Rectal smooth muscle tissue (tissue), 1 donor: ENCODE measurements at regions not wholly inside any gene's neighbourhood (a gene's known extent, or its start where the extent isn't known, plus 50 kb on each side); places are given as distances from the start of the nearest gene placed in this dataset.

ENCODE experiments used
- H3K27ac ChIP-seq: one replicate; pipeline ENCODE4 v1.7.0; 2013; ENCODE audit warnings: low read depth, low read length, inconsistent platforms
- H3K27me3 ChIP-seq: one replicate; pipeline ENCODE4 v1.7.0; 2013; ENCODE audit warnings: low read length; ENCODE audit not compliant: control insufficient read depth, insufficient read depth
- H3K36me3 ChIP-seq: one replicate; pipeline ENCODE4 v1.7.0; 2013; ENCODE audit warnings: low read length; ENCODE audit not compliant: control insufficient read depth, insufficient read depth
- H3K4me1 ChIP-seq: one replicate; pipeline ENCODE4 v1.7.0; 2013; ENCODE audit warnings: low read length; ENCODE audit not compliant: control insufficient read depth, insufficient read depth
- H3K4me3 ChIP-seq: one replicate; pipeline ENCODE4 v1.7.0; 2013; ENCODE audit warnings: low read length
- H3K9ac ChIP-seq: one replicate; pipeline ENCODE4 v1.7.0; 2013; ENCODE audit warnings: low read length

GRCh38 chr3:94431876-94432570 lies 369.2 kb downstream of the NSUN3 start:
- H3K27me3 ChIP-seq: no peaks in the 10 kb centered on the region
- H3K27ac ChIP-seq: no peak overlapping the region
- H3K4me3 ChIP-seq: no peak overlapping the region
- H3K9ac ChIP-seq: no peak overlapping the region
- H3K36me3 ChIP-seq: no peaks in the 10 kb centered on the region
- H3K4me1 ChIP-seq: no peaks in the 10 kb centered on the region

DNA sequence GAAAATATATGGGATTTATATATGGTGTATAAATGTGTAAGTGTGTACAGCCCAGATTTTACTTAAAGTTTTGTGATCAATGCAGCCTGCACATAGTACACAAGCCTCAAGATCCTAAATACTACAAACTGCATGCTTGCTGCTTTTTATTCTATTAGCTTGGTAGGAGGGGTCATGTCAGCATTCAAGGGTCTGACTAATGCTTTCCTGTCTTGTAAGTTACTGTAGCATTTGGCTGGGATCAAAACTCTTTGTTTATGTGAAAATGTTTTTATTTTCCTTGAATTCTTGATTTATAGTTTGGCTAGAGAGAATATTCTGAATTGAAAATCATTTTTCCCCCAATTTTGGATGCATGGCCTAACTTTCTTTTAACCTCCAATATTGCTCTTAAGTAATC lies 370.9 kb downstream of the NSUN3 start:
- H3K4me1 ChIP-seq: no peaks in the 10 kb centered on the region
- H3K9ac ChIP-seq: no peak overlapping the region
- no peaks in the 10 kb centered on the region for H3K27me3 ChIP-seq
- no peak overlapping the region for H3K4me3 ChIP-seq
- H3K27ac ChIP-seq: no peak overlapping the region
- no peaks in the 10 kb centered on the region for H3K36me3 ChIP-seq

GRCh38 chr3:94440767-94441493 lies 378.1 kb downstream of the NSUN3 start:
- Histone ChIP-seq H3K4me3 (no peak overlapping the region), H3K4me1 (peaks cover 4% of the 10 kb centered on the region), H3K36me3 (no peaks in the 10 kb centered on the region), H3K27ac (no peak overlapping the region), H3K27me3 (no peaks in the 10 kb centered on the region), H3K9ac (no peak overlapping the region)

DNA sequence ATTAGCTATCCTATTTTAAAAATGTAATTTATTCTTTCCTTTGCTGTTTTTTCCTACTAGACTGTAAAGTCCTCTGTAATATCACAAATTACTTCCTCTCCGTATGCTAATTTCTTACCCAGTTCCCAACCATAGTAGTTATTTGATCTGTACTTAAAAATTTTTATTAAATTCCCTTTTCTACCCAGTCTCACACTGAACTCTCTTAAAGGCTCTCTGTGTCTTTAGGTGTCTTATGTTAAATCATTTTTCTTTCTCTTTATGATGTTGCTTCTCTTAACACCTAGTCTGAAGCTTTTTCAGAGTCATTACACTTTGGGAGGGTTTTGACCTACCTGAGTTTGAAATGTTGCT lies 378.6 kb downstream of the NSUN3 start:
- H3K9ac ChIP-seq: no peak overlapping the region
- H3K36me3 ChIP-seq: no peaks in the 10 kb centered on the region
- H3K27ac ChIP-seq: no peak overlapping the region
- H3K4me1 ChIP-seq: peaks cover 4% of the 10 kb centered on the region
- H3K4me3 ChIP-seq: no peak overlapping the region
- no peaks in the 10 kb centered on the region for H3K27me3 ChIP-seq

GRCh38 chr3:94453864-94454263 lies 391.0 kb downstream of the NSUN3 start:
- Histone ChIP-seq H3K36me3 (no peaks in the 10 kb centered on the region), H3K9ac (no peak overlapping the region), H3K27ac (no peak overlapping the region), H3K4me3 (no peak overlapping the region), H3K4me1 (no peaks in the 10 kb centered on the region), H3K27me3 (no peaks in the 10 kb centered on the region)

DNA sequence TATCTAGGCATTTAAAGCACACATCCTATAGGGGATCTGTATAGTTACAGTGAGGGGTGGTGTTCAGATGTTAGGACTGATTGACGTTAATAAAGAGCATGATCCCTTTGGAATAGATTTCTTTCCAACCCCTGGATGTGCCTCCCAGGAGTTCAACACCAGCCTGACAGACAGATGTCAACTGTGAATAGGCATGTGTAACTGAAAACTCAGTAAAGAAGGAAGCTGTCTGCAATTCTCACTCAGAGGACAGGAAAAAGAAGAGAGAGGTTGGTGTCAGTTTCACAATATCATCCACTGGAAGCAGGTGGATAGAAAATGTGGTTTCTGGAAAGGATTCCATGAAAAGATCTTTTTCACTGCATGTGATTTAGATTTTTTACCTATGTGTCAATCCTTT lies 396.3 kb downstream of the NSUN3 start:
- Histone ChIP-seq H3K36me3 (no peaks in the 10 kb centered on the region), H3K9ac (no peak overlapping the region), H3K4me3 (no peak overlapping the region), H3K27me3 (no peaks in the 10 kb centered on the region), H3K27ac (no peak overlapping the region), H3K4me1 (no peaks in the 10 kb centered on the region)

DNA sequence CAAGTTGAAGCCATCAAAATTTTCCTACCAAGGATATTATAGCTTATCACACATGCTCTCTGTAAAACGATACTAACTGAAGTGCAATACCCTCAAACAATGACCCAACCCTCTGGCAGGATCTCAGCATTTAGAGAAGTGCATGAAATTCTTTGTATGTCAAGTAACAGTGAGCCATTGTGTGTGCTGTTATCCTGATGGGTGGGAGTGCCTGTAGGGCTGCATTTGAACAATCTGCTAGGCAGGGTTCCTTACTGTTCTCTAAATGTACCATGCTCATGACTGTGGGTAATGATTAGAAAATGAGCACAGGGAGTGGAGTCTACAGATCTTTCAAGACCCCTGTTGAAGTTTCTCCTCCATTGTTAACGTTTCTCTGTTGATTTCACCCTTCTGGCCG lies 398.1 kb downstream of the NSUN3 start:
- no peak overlapping the region for H3K9ac ChIP-seq

GRCh38 chr3:94462931-94463330 lies 400.1 kb downstream of the NSUN3 start:
- no peaks in the 10 kb centered on the region for H3K4me1 ChIP-seq
- no peaks in the 10 kb centered on the region for H3K27me3 ChIP-seq
- H3K36me3 ChIP-seq: no peaks in the 10 kb centered on the region
- no peak overlapping the region for H3K9ac ChIP-seq
- no peak overlapping the region for H3K4me3 ChIP-seq
- H3K27ac ChIP-seq: no peak overlapping the region

More for the DNA sequence above, 398.1 kb downstream of the NSUN3 start:
- H3K36me3 ChIP-seq: no peaks in the 10 kb centered on the region
- no peaks in the 10 kb centered on the region for H3K4me1 ChIP-seq
- no peaks in the 10 kb centered on the region for H3K27me3 ChIP-seq
- H3K4me3 ChIP-seq: no peak overlapping the region
- no peak overlapping the region for H3K27ac ChIP-seq

- no peaks in the 10 kb centered on the region for H3K27me3 ChIP-seq
- H3K27ac ChIP-seq: no peak overlapping the region
- no peaks in the 10 kb centered on the region for H3K36me3 ChIP-seq
- H3K4me1 ChIP-seq: no peaks in the 10 kb centered on the region
- H3K9ac ChIP-seq: no peak overlapping the region
- H3K4me3 ChIP-seq: no peak overlapping the region
Measured at GRCh38 chr3:94472511-94472910, 409.6 kb downstream of the NSUN3 start.

DNA sequence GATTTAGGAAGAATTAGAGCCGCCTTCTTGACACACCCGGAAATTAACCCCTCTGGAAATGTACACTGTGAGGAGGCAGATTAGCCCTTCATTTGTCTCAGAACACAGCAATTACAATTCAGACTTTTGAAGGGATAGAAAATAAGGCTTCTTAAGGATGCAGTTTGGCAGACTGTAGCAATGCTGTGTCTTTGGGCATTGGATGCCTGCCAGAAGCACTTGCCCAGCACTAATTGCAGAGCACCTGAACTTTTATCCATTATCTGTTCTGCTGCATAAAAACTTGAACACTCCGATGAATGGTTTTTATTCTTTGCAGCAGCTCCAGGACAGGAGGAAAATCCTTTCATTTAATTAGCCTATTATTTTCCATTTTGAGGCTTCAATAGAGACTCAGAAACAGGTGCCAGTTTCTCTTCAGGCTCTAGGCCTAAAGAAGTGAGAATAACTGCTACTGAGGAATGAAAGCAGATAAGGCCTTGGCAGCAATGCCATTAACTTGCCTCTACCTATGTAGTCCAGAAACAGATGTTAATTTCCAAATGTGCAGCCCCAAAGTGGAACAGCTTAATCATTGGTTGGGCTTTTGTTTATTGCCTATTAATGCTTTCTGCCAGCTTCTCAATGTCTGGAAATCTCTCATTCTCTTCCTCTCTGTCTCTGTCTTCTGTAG lies 418.5 kb downstream of the NSUN3 start:
- Histone ChIP-seq H3K4me3 (no peak overlapping the region), H3K36me3 (no peaks in the 10 kb centered on the region), H3K4me1 (peaks cover 3% of the 10 kb centered on the region), H3K27ac (no peak overlapping the region), H3K9ac (no peak overlapping the region), H3K27me3 (no peaks in the 10 kb centered on the region)

GRCh38 chr3:94482686-94483085 lies 419.8 kb downstream of the NSUN3 start:
- peaks cover 3% of the 10 kb centered on the region for H3K4me1 ChIP-seq
- no peak overlapping the region for H3K9ac ChIP-seq
- no peak overlapping the region for H3K4me3 ChIP-seq
- H3K27me3 ChIP-seq: no peaks in the 10 kb centered on the region
- H3K36me3 ChIP-seq: no peaks in the 10 kb centered on the region
- H3K27ac ChIP-seq: no peak overlapping the region

DNA sequence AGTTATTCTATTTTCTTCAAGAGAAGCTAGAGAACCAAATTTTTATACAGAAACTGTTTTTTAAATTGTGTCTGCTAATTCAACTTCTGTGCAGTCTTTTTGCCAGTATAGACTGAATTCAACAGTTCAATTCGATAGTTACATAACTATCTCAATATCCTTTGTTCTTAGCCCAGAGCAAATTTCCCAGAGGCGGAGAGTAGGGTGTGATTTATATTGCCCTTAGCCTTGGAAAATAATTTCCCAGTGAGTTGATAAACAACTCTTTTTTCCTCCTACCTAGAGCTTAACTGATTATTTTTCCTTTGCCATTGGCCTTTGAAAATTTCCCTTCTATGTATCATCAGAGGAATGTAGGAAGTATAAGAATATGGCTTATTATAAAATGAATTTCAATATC lies 420.5 kb downstream of the NSUN3 start:
- Histone ChIP-seq H3K4me1 (peaks cover 3% of the 10 kb centered on the region), H3K27ac (no peak overlapping the region), H3K36me3 (no peaks in the 10 kb centered on the region), H3K4me3 (no peak overlapping the region), H3K27me3 (no peaks in the 10 kb centered on the region), H3K9ac (no peak overlapping the region)
